Left ventricle myocardium inferior (tissue), 1 donor: ENCODE measurements at regions not wholly inside any gene's neighbourhood (a gene's known extent, or its start where the extent isn't known, plus 50 kb on each side); places are given as distances from the start of the nearest gene placed in this dataset.

Source experiments
- DNase-seq: peaks from one replicate; pipeline ENCODE4 v3.0.0-alpha.2; 2020
- H3K27ac ChIP-seq: fragments of 200-600 bp; replicated peaks from 2 replicates; pipeline ENCODE4 v1.8.0; 2021
- H3K27me3 ChIP-seq: fragments of 200-600 bp; 2 replicates; pipeline ENCODE4 v1.8.0; 2021; ENCODE audit warnings: low read depth
- H3K36me3 ChIP-seq: fragments of 200-600 bp; 2 replicates; pipeline ENCODE4 v1.8.0; 2021
- H3K4me1 ChIP-seq: fragments of 200-600 bp; 2 replicates; pipeline ENCODE4 v1.8.0; 2021
- H3K4me3 ChIP-seq: fragments of 200-600 bp; 2 replicates; pipeline ENCODE4 v1.8.0; 2021; ENCODE audit warnings: mild to moderate bottlenecking, moderate library complexity
- H3K9me3 ChIP-seq: fragments of 200-600 bp; replicated peaks from 2 replicates; pipeline ENCODE4 v1.8.0; 2021
- intact Hi-C: fragments of 100-400 bp; cut with micrococcal nuclease; formaldehyde crosslinking; loops from one replicate; pipeline ENCODE4 v1.11.0; 2022
- TF ChIP-seq, protein P1 (sequence below): fragments of 200-600 bp; IDR thresholded peaks from 2 replicates; pipeline ENCODE4 v1.8.0; 2021; ENCODE audit warnings: antibody characterized with exemption, mild to moderate bottlenecking, borderline replicate concordance
- donor health status: DM: no; HTN: yes; CAD: no; lungs with severe emphysema.

GRCh38 chr16:6125483-6126259, 1028.1 kb upstream of the EEF2KMT start:
- no peak overlapping the region for H3K4me3 ChIP-seq
- H3K36me3 ChIP-seq = no peaks in the 10 kb centered on the region
- no peak overlapping the region for H3K27ac ChIP-seq
- H3K4me1 ChIP-seq = no peaks in the 10 kb centered on the region
- intact Hi-C loops = no loop called here
- DNase-seq = no peak
- TF ChIP-seq, protein P1, sequence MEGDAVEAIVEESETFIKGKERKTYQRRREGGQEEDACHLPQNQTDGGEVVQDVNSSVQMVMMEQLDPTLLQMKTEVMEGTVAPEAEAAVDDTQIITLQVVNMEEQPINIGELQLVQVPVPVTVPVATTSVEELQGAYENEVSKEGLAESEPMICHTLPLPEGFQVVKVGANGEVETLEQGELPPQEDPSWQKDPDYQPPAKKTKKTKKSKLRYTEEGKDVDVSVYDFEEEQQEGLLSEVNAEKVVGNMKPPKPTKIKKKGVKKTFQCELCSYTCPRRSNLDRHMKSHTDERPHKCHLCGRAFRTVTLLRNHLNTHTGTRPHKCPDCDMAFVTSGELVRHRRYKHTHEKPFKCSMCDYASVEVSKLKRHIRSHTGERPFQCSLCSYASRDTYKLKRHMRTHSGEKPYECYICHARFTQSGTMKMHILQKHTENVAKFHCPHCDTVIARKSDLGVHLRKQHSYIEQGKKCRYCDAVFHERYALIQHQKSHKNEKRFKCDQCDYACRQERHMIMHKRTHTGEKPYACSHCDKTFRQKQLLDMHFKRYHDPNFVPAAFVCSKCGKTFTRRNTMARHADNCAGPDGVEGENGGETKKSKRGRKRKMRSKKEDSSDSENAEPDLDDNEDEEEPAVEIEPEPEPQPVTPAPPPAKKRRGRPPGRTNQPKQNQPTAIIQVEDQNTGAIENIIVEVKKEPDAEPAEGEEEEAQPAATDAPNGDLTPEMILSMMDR = no peak
- peaks cover 14% of the 10 kb centered on the region for H3K9me3 ChIP-seq
- H3K27me3 ChIP-seq = no peaks in the 10 kb centered on the region

DNA sequence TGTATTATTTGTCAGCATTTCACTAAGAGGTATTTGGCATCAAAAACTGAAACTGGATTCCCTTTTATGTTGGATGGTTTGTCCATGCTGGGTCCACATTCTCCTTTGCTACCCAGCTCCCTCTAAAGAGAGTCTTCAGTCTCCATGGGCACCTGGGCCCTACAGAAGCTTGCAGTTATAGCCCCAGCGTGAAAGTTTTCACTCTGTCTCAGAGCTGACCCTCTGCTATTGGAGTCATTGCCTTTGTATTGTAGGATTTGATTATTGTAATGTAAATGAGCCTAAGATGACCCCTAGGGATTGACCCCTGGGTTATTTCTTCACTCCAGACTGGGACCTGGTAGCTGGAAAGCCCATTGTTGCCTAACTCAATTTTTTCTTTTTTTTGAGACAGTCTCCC, 1026.5 kb upstream of the EEF2KMT start:
- Histone ChIP-seq H3K4me3 (no peak overlapping the region), H3K4me1 (no peaks in the 10 kb centered on the region), H3K9me3 (peaks cover 5% of the 10 kb centered on the region), H3K36me3 (no peaks in the 10 kb centered on the region), H3K27ac (no peak overlapping the region), H3K27me3 (no peaks in the 10 kb centered on the region)
- DNase-seq = no peak
- TF ChIP-seq, protein P1 = no peak
- intact Hi-C loops = no loop called here

DNA sequence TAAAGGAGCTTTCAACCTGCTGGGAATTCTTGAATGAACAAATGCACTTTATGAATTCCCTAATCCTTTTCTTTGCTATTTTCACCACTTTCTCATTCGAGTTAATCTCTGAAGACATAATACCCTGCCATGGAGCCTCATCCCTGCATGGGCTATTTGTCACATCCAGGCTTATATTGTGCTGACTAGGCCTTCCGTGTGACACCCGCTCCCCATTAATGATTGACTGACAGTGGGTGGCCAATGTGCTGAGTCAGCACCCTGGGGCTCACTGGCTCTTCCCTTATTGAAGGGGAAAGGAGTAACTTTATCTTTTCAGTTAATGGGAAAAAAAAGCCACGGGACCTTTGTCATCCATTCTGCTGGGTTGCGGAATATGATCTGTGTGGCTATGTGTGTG, 1024.8 kb upstream of the EEF2KMT start:
- no peak overlapping the region for H3K4me3 ChIP-seq
- no peaks in the 10 kb centered on the region for H3K4me1 ChIP-seq
- intact Hi-C loops = no loop called here
- H3K9me3 ChIP-seq = peaks cover 9% of the 10 kb centered on the region
- H3K27ac ChIP-seq = no peak overlapping the region
- DNase-seq = no peak
- H3K27me3 ChIP-seq = no peaks in the 10 kb centered on the region
- TF ChIP-seq, protein P1 = no peak
- H3K36me3 ChIP-seq = no peaks in the 10 kb centered on the region

DNA sequence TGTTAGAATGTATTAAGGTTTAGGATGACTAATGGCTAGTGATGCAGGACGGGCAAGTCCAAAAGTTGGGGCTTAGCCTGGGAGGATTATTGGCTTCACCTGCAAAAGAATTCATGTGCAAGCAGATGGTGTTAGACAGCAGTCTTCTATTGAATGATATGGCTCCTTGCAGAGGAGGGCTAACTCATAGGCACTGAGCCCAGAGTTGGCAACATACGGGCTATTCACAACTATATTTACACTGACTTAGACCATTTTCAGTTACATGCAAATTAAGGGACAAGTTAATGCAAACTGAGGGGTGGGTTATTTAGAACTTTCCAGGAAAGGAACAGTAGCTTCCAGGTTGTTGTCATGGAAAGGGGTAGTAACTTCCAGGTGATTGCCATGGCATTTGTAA, 1017.1 kb upstream of the EEF2KMT start:
- no peak for DNase-seq
- Histone ChIP-seq H3K4me3 (no peak overlapping the region), H3K27ac (no peak overlapping the region), H3K9me3 (peaks cover 4% of the 10 kb centered on the region), H3K36me3 (no peaks in the 10 kb centered on the region), H3K27me3 (no peaks in the 10 kb centered on the region), H3K4me1 (no peaks in the 10 kb centered on the region)
- TF ChIP-seq, protein P1 = no peak
- intact Hi-C loops = no loop called here

DNA sequence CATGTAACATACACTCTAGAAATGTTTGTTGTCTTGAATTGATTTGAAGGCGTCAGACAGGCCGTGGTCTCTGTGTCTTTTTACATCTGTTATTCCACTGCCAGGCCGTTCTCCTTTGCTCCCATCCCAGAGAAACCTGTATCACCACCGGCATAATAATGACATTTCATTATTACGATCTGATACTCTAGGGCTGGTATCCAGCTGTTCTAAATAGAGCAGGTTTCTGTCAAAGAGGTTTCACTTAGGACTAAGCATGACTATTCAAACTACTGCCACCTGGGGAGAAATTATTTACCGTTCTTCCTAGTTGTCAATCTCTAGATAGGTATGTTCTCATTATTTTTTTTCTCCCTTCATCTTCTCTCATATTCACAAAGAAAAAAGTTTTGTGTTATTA, 1016.2 kb upstream of the EEF2KMT start:
- DNase-seq = no peak
- intact Hi-C loops = no loop called here
- H3K4me1 ChIP-seq = no peaks in the 10 kb centered on the region
- no peak overlapping the region for H3K27ac ChIP-seq
- H3K36me3 ChIP-seq = no peaks in the 10 kb centered on the region
- H3K9me3 ChIP-seq = peaks cover 4% of the 10 kb centered on the region
- TF ChIP-seq, protein P1 = no peak
- H3K4me3 ChIP-seq = no peak overlapping the region
- no peaks in the 10 kb centered on the region for H3K27me3 ChIP-seq
